HepG2 (cell line): ENCODE measurements at regions not wholly inside any gene's neighbourhood (a gene's known extent, or its start where the extent isn't known, plus 50 kb on each side); places are given as distances from the start of the nearest gene placed in this dataset.

Experiments
- BHLHE40 ChIP-seq: IDR thresholded peaks from 2 replicates; pipeline ENCODE4 v1.6.1; 2011; ENCODE audit warnings: low read length, improper control_type of control experiment
- ELF3 ChIP-seq: IDR thresholded peaks from 2 replicates; pipeline ENCODE4 v1.6.1; 2016; ENCODE audit warnings: missing genetic modification reagents, missing compliant biosample characterization
- FOXA1 ChIP-seq, 2 experiments: fragments of 450-650 bp in 1 of 2; sonication (generic) in 1 of 2; formaldehyde crosslinking in 1 of 2; IDR thresholded peaks; 2 replicates each; pipeline versions ENCODE4 v1.4.0 to v1.6.1; 2016 to 2020; ENCODE audit warnings: missing genetic modification reagents in 1 of 2
- FOXJ3 ChIP-seq: sonication (generic); formaldehyde crosslinking; IDR thresholded peaks from 2 replicates; pipeline ENCODE4 v1.4.0; 2020; ENCODE audit warnings: missing genetic modification reagents, mild to moderate bottlenecking, borderline replicate concordance
- POLR2A ChIP-seq, 2 experiments: IDR thresholded peaks; 2 replicates each; pipeline ENCODE4 v1.6.1; 2011; ENCODE audit warnings: low read depth in 2 of 2, low read length in 2 of 2, mild to moderate bottlenecking in 1 of 2, moderate library complexity in 1 of 2; ENCODE audit not compliant: insufficient read depth in 1 of 2
- ZNF501 ChIP-seq: sonication (generic); formaldehyde crosslinking; IDR thresholded peaks from 2 replicates; pipeline ENCODE4 v1.5.1; 2020; ENCODE audit warnings: mild to moderate bottlenecking, moderate library complexity, missing genetic modification reagents
- TF ChIP-seq, protein P1 (sequence below): sonication (generic); formaldehyde crosslinking; IDR thresholded peaks from 2 replicates; pipeline ENCODE4 v1.5.0; 2020; ENCODE audit warnings: mild to moderate bottlenecking, missing genetic modification reagents, moderate library complexity
- TF ChIP-seq, protein P2 (sequence below): sonication (generic); formaldehyde crosslinking; IDR thresholded peaks from 2 replicates; pipeline ENCODE4 v1.8.1; 2023; ENCODE audit warnings: mild to moderate bottlenecking, inconsistent platforms, moderate library complexity, missing genetic modification reagents, borderline replicate concordance

DNA sequence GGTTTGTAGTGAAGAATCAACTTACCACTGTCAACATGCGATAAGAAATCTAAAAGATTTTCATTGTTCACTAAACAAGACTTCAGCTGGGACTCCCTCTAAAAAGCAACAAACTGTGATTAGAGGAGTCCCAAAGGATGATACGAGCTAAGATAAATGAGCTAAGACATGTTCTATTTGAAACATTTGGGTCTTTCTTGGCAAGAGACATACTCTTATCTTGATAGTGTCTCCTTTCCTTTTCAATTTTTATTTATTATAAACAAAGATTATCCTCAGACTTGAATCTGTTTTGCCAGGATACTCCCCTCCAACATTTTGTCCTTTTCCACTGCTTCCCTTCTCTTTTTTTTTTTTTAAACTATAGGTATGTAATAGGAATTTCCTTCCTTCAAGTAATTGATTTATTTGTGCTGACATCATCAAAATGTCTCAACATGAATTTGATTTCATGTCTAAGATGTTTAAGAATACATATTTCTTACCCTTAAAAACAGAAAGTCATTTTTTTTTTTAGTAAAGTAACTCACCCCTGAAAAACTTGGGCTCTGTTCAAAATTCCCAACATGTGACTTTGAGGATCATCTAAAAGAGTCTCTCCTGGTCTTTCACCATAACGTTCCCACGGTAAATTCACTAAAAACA, 158.4 kb upstream of the NRP1 start:
- TF ChIP-seq ZNF501 (CRISPR knock-in tag) = no peak
- TF ChIP-seq, protein P1, sequence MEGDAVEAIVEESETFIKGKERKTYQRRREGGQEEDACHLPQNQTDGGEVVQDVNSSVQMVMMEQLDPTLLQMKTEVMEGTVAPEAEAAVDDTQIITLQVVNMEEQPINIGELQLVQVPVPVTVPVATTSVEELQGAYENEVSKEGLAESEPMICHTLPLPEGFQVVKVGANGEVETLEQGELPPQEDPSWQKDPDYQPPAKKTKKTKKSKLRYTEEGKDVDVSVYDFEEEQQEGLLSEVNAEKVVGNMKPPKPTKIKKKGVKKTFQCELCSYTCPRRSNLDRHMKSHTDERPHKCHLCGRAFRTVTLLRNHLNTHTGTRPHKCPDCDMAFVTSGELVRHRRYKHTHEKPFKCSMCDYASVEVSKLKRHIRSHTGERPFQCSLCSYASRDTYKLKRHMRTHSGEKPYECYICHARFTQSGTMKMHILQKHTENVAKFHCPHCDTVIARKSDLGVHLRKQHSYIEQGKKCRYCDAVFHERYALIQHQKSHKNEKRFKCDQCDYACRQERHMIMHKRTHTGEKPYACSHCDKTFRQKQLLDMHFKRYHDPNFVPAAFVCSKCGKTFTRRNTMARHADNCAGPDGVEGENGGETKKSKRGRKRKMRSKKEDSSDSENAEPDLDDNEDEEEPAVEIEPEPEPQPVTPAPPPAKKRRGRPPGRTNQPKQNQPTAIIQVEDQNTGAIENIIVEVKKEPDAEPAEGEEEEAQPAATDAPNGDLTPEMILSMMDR = no peak
- no peak for TF ChIP-seq FOXJ3 (CRISPR knock-in tag)
- no peak for TF ChIP-seq POLR2A (IDR thresholded peaks at IDR 0.05; ENCODE audit: insufficient read depth in 1 of 2, low read depth in 2 of 2, low read length in 2 of 2)
- TF ChIP-seq FOXA1 (IDR thresholded peaks at IDR 0.05) = no peak
- TF ChIP-seq FOXA1 (CRISPR knock-in tag; IDR thresholded peaks at IDR 0.05) = no peak
- no peak for TF ChIP-seq ELF3 (CRISPR knock-in tag)
- TF ChIP-seq BHLHE40 = no peak
- TF ChIP-seq, protein P2, sequence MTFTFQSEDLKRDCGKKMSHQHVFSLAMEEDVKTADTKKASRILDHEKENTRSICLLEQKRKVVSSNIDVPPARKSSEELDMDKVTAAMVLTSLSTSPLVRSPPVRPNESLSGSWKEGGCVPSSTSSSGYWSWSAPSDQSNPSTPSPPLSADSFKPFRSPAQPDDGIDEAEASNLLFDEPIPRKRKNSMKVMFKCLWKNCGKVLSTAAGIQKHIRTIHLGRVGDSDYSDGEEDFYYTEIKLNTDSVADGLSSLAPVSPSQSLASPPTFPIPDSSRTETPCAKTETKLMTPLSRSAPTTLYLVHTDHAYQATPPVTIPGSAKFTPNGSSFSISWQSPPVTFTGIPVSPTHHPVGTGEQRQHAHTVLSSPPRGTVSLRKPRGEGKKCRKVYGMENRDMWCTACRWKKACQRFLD = no peak
